ENCODE measurements at regions not wholly inside any gene's neighbourhood (a gene's known extent, or its start where the extent isn't known, plus 50 kb on each side); places are given as distances from the start of the nearest gene placed in this dataset.

DNA sequence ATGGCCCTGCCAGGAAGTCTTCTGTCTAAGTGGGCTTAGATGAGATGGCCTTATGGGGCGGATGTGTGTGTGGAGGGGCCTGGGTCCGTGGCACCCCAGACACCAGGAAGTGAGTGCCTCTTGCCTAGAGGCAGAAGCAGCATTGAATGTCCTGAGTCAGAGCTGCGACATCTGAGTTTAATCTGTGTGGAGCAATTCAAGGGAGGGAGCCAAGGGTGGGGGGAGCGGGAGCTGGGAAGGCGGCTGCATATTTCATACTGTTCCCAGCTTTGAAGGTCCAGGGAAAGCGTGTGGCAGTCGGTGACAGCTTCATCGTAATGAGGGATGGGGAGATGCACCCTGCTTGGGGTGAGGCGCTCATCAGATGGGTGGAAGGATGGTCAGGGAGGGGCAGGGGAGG lies 73.5 kb upstream of the THY1 start (continued):
- no peak for TF ChIP-seq SIN3A (IDR thresholded peaks at IDR 0.05; ENCODE audit: borderline replicate concordance, low read depth, low read length)

DNA sequence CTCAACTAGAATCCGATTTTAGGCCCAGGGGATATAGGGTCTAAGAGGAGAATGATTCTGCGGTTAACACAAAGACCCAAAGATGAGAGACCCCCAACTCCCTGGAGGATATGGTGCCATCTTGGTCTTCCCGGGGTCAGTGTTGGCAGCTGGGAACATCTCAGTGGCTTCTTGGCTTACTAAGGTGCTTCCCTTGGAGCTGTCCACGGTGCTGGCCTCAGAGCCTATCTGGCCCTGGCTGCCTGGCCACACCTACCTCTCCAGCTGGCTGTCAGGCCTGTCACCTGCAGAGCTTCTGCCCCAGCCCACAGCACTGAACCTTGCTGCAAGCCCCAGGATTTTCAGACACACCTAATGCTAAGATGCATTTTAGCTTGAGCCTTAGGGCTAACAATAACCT lies 70.7 kb upstream of the THY1 start:
- 46% methylated on average over 4 of the region's 4 CpGs for WGBS (ENCODE audit: low lambda C conversion rate)
- H3K27me3 ChIP-seq (ENCODE audit: insufficient read depth): peaks cover 16% of the 10 kb centered on the region; the same call in 1 of the 2 replicates
- H3K27ac ChIP-seq (ENCODE audit: low read depth in 2 of 2, low read length in 1 of 2): no peak overlapping the region
- no peak overlapping the region for H3K4me3 ChIP-seq (ENCODE audit: low read depth in 2 of 2, low read length in 1 of 2)
- POLR2A ChIA-PET: no interaction called here
- CTCF ChIA-PET: interaction anchor here (0.8 to 2.8 kb wide), 4 partner anchors 12 to 40 kb away, joined by 3 to 8 read pairs (median 3); no protein-coding TSS in a partner anchor
- H2AFZ ChIP-seq (ENCODE audit: low read depth): no peak overlapping the region
- DNase-seq: no peak
- H3K4me2 ChIP-seq: no peak overlapping the region
- no peak overlapping the region for H3K9ac ChIP-seq
- peaks cover 0 to 10% of the 10 kb centered on the region in 2 experiments; a peak in 1 of 4 replicates for H3K4me1 ChIP-seq (ENCODE audit: control insufficient read depth in 1 of 2, insufficient read depth in 2 of 2, low read depth in 1 of 2, low read length in 1 of 2)
- TF ChIP-seq, protein P1, sequence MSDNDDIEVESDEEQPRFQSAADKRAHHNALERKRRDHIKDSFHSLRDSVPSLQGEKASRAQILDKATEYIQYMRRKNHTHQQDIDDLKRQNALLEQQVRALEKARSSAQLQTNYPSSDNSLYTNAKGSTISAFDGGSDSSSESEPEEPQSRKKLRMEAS (IDR thresholded peaks at IDR 0.05; ENCODE audit: low read depth): no peak
- TF ChIP-seq EP300 (IDR thresholded peaks at IDR 0.05; ENCODE audit: borderline replicate concordance in 1 of 2, low read depth in 1 of 2, low read length in 1 of 2) (no peak), MEF2A (IDR thresholded peaks at IDR 0.05; ENCODE audit: borderline replicate concordance, low read depth) (no peak), TEAD4 (IDR thresholded peaks at IDR 0.05; ENCODE audit: borderline replicate concordance, insufficient read depth) (no peak), TCF12 (IDR thresholded peaks at IDR 0.05) (no peak), MXI1 (IDR thresholded peaks at IDR 0.05; ENCODE audit: low read depth, low read length) (no peak), SIN3A (IDR thresholded peaks at IDR 0.05; ENCODE audit: borderline replicate concordance, low read depth, low read length) (no peak)
- TF ChIP-seq, protein P2, sequence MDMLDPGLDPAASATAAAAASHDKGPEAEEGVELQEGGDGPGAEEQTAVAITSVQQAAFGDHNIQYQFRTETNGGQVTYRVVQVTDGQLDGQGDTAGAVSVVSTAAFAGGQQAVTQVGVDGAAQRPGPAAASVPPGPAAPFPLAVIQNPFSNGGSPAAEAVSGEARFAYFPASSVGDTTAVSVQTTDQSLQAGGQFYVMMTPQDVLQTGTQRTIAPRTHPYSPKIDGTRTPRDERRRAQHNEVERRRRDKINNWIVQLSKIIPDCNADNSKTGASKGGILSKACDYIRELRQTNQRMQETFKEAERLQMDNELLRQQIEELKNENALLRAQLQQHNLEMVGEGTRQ (IDR thresholded peaks at IDR 0.05; ENCODE audit: borderline replicate concordance, low read depth, low read length): no peak
- TF ChIP-seq, protein P3, sequence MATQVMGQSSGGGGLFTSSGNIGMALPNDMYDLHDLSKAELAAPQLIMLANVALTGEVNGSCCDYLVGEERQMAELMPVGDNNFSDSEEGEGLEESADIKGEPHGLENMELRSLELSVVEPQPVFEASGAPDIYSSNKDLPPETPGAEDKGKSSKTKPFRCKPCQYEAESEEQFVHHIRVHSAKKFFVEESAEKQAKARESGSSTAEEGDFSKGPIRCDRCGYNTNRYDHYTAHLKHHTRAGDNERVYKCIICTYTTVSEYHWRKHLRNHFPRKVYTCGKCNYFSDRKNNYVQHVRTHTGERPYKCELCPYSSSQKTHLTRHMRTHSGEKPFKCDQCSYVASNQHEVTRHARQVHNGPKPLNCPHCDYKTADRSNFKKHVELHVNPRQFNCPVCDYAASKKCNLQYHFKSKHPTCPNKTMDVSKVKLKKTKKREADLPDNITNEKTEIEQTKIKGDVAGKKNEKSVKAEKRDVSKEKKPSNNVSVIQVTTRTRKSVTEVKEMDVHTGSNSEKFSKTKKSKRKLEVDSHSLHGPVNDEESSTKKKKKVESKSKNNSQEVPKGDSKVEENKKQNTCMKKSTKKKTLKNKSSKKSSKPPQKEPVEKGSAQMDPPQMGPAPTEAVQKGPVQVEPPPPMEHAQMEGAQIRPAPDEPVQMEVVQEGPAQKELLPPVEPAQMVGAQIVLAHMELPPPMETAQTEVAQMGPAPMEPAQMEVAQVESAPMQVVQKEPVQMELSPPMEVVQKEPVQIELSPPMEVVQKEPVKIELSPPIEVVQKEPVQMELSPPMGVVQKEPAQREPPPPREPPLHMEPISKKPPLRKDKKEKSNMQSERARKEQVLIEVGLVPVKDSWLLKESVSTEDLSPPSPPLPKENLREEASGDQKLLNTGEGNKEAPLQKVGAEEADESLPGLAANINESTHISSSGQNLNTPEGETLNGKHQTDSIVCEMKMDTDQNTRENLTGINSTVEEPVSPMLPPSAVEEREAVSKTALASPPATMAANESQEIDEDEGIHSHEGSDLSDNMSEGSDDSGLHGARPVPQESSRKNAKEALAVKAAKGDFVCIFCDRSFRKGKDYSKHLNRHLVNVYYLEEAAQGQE (IDR thresholded peaks at IDR 0.05; ENCODE audit: low read depth, low read length): peak; percentile 96
- H4K20me1 ChIP-seq (ENCODE audit: insufficient read depth): no peaks in the 10 kb centered on the region
- no peaks in the 10 kb centered on the region for H3F3A ChIP-seq (replicated peaks; ENCODE audit: insufficient read depth)
- H3K79me2 ChIP-seq (ENCODE audit: insufficient read depth): no peaks in the 10 kb centered on the region
- no peaks in the 10 kb centered on the region for H3K9me3 ChIP-seq
- no peaks in the 10 kb centered on the region for H3K36me3 ChIP-seq (replicated peaks in 1 of 2; ENCODE audit: control insufficient read depth in 1 of 2, insufficient read depth in 2 of 2, low read length in 1 of 2)
- H3K9me2 ChIP-seq: no peaks in the 10 kb centered on the region

Data from SK-N-SH (cell line).